ENCODE measurements at regions not wholly inside any gene's neighbourhood (a gene's known extent, or its start where the extent isn't known, plus 50 kb on each side); places are given as distances from the start of the nearest gene placed in this dataset.

DNA sequence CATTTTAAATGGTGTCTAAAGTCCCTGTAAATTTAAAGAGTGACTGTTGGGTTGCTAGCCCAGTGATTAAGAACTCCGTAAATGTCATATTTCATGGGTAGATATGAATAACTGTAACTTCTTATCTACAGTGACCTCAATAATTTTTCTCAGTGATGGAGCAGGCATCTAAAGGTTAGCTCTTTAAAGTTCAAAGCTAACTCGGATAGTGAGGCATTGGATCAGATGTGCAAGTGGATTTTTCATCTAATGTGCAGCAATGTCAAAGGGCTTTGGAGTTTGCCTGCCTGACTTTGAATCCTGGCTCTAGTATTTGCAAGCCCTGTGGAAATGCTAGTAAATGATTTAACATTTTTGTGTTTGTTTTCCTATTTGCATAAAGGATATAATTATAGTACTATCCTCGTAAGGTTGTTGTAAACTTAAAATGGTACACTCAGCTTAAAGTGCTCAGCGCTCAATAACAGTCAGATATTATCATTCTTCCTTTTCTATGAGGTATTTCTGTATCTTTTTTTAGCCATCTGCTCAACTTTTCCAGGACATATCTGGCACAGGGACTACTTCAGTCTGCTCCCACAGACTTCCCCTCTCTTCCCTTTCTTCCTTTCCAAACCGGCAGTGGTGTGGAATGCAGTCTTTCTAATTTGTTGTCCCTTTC lies 163.7 kb upstream of the ELL2 start:
- ATAC-seq (peak in 1 of 2 experiments; percentile 31; a peak in 1 of 6 replicates), FAIRE-seq (peak; percentile 13), DNase-seq (ENCODE audit: low read depth in 1 of 2, low spot score in 1 of 2) (no peak)
- WGBS (ENCODE audit: missing lambda C conversion rate) = 36% methylated on average over 5 of the region's 5 CpGs
- CTCF ChIA-PET = no interaction called here
- Histone ChIP-seq H3K9me3 (no peaks in the 10 kb centered on the region), H3K4me2 (peak overlapping the region; percentile 48), H3K4me1 (peaks cover 18% of the 10 kb centered on the region), H3K27ac (0 out of 6 replicates have a peak overlapping the region, but pooled peaks of 1 of the 2 experiments have one; percentile 8), H3K4me3 (no peak overlapping the region)
- TF ChIP-seq FOSB (CRISPR knock-in tag; IDR thresholded peaks at IDR 0.05) (no peak), RCOR1 (IDR thresholded peaks at IDR 0.05; ENCODE audit: low read depth, low read length) (no peak), RFX5 (IDR thresholded peaks at IDR 0.05) (no peak), TFCP2L1 (CRISPR knock-in tag; IDR thresholded peaks at IDR 0.05) (no peak), REST (IDR thresholded peaks at IDR 0.05) (no peak), NR3C1 (IDR thresholded peaks at IDR 0.05) (no peak), KDM1A (IDR thresholded peaks at IDR 0.05; ENCODE audit: low read depth) (no peak), MYC (IDR thresholded peaks at IDR 0.05; ENCODE audit: borderline replicate concordance, low read length) (no peak), RAD21 (conservative IDR thresholded peaks at IDR 0.05 in 1 of 2, IDR thresholded peaks at IDR 0.05 in 1 of 2) (no peak), TP53 (CRISPR knock-in tag; IDR thresholded peaks at IDR 0.05) (no peak), PHF8 (IDR thresholded peaks at IDR 0.05; ENCODE audit: borderline replicate concordance, low read depth) (no peak), CBX8 (IDR thresholded peaks at IDR 0.05) (no peak), FOXS1 (CRISPR knock-in tag; IDR thresholded peaks at IDR 0.05) (no peak), SMC3 (IDR thresholded peaks at IDR 0.05) (no peak), GATA3 (IDR thresholded peaks at IDR 0.05; ENCODE audit: borderline replicate concordance) (no peak), EHMT2 (IDR thresholded peaks at IDR 0.05; ENCODE audit: low read depth) (no peak)
- TF ChIP-seq, protein P1, sequence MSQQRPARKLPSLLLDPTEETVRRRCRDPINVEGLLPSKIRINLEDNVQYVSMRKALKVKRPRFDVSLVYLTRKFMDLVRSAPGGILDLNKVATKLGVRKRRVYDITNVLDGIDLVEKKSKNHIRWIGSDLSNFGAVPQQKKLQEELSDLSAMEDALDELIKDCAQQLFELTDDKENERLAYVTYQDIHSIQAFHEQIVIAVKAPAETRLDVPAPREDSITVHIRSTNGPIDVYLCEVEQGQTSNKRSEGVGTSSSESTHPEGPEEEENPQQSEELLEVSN (IDR thresholded peaks at IDR 0.05; ENCODE audit: borderline replicate concordance, low read depth) = no peak
- TF ChIP-seq, protein P2, sequence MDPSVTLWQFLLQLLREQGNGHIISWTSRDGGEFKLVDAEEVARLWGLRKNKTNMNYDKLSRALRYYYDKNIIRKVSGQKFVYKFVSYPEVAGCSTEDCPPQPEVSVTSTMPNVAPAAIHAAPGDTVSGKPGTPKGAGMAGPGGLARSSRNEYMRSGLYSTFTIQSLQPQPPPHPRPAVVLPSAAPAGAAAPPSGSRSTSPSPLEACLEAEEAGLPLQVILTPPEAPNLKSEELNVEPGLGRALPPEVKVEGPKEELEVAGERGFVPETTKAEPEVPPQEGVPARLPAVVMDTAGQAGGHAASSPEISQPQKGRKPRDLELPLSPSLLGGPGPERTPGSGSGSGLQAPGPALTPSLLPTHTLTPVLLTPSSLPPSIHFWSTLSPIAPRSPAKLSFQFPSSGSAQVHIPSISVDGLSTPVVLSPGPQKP (IDR thresholded peaks at IDR 0.05; ENCODE audit: low read depth, low read length) = no peak
- TF ChIP-seq, protein P3, sequence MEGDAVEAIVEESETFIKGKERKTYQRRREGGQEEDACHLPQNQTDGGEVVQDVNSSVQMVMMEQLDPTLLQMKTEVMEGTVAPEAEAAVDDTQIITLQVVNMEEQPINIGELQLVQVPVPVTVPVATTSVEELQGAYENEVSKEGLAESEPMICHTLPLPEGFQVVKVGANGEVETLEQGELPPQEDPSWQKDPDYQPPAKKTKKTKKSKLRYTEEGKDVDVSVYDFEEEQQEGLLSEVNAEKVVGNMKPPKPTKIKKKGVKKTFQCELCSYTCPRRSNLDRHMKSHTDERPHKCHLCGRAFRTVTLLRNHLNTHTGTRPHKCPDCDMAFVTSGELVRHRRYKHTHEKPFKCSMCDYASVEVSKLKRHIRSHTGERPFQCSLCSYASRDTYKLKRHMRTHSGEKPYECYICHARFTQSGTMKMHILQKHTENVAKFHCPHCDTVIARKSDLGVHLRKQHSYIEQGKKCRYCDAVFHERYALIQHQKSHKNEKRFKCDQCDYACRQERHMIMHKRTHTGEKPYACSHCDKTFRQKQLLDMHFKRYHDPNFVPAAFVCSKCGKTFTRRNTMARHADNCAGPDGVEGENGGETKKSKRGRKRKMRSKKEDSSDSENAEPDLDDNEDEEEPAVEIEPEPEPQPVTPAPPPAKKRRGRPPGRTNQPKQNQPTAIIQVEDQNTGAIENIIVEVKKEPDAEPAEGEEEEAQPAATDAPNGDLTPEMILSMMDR (IDR thresholded peaks at IDR 0.05) = no peak
- POLR2A ChIA-PET = no interaction called here

- POLR2A ChIA-PET = no interaction called here
- no peak overlapping the region for H3K4me3 ChIP-seq
- H3K27ac ChIP-seq = no peak overlapping the region
- H3K4me2 ChIP-seq = peak overlapping the region; percentile 48; the same call in 2 of the 3 replicates
- FAIRE-seq (peak; percentile 51), ATAC-seq (no peak), DNase-seq (ENCODE audit: low read depth in 1 of 2, low spot score in 1 of 2) (no peak)
- CTCF ChIA-PET = no interaction called here
- WGBS (ENCODE audit: missing lambda C conversion rate) = 57% methylated on average over 1 of the region's 1 CpG
- TF ChIP-seq BCL3 (IDR thresholded peaks at IDR 0.05) = no peak
- no peak for TF ChIP-seq ZC3H11A (IDR thresholded peaks at IDR 0.05)
- TF ChIP-seq CEBPB (IDR thresholded peaks at IDR 0.05) = peak; percentile 68 to 74; a peak in 2 of 4 replicates
- TF ChIP-seq, protein P3 (IDR thresholded peaks at IDR 0.05) = no peak
- no peak for TF ChIP-seq RCOR1 (IDR thresholded peaks at IDR 0.05; ENCODE audit: low read depth, low read length)
- no peak for TF ChIP-seq CHD4 (IDR thresholded peaks at IDR 0.05; ENCODE audit: borderline replicate concordance)
- TF ChIP-seq HOXB5 (CRISPR knock-in tag; IDR thresholded peaks at IDR 0.05) = no peak
- no peaks in the 10 kb centered on the region for H3K9me3 ChIP-seq
- peaks cover 18% of the 10 kb centered on the region for H3K4me1 ChIP-seq
Observed at GRCh38 chr5:96124589-96124988, 162.9 kb upstream of the ELL2 start.

Measured in A549 (cell line).